Cardiac muscle cell (in vitro differentiated cells and primary cell): ENCODE measurements at regions not wholly inside any gene's neighbourhood (a gene's known extent, or its start where the extent isn't known, plus 50 kb on each side); places are given as distances from the start of the nearest gene placed in this dataset.

Source experiments
- DNase-seq, 2 donors: peaks; one replicate each; pipeline versions ENCODE4 v3.0.0 to v3.0.0-alpha.2; 2010 to 2017; ENCODE audit warnings: low read depth in 1 of 2, low spot score in 1 of 2
- H3K27ac ChIP-seq: fragments of 200-600 bp; sonication (generic); 2 replicates; pipeline ENCODE4 v1.5.1; 2016
- H3K27me3 ChIP-seq: fragments of 200-600 bp; sonication (generic); 2 replicates; pipeline ENCODE4 v1.6.0; 2016; ENCODE audit warnings: control low read depth
- H3K36me3 ChIP-seq: fragments of 200-600 bp; sonication (generic); 2 replicates; pipeline ENCODE4 v1.5.1; 2016; ENCODE audit warnings: control low read depth
- H3K4me1 ChIP-seq: fragments of 200-600 bp; sonication (generic); 2 replicates; pipeline ENCODE4 v1.8.1; 2017; ENCODE audit warnings: low read depth, mild to moderate bottlenecking, mixed run types
- H3K4me3 ChIP-seq: fragments of 200-600 bp; sonication (generic); 2 replicates; pipeline ENCODE4 v1.5.1; 2016; ENCODE audit warnings: mild to moderate bottlenecking
- H3K9me3 ChIP-seq: fragments of 200-600 bp; sonication (generic); 2 replicates; pipeline ENCODE4 v1.5.1; 2017; ENCODE audit warnings: low read depth, mild to moderate bottlenecking, control low read depth
- CTCF ChIP-seq: IDR thresholded peaks from 2 replicates; pipeline ENCODE4 v1.5.1; 2012; ENCODE audit warnings: low read depth, mild to moderate bottlenecking, low read length

- peaks cover 2% of the 10 kb centered on the region for H3K36me3 ChIP-seq
- H3K4me3 ChIP-seq, result no peak overlapping the region
- no peaks in the 10 kb centered on the region for H3K27me3 ChIP-seq
- no peaks in the 10 kb centered on the region for H3K9me3 ChIP-seq
- H3K27ac ChIP-seq, result peak overlapping the region; percentile 83
- TF ChIP-seq CTCF, result no peak
- peak; percentile 38 to 70 for DNase-seq
- peaks cover 14% of the 10 kb centered on the region for H3K4me1 ChIP-seq
Measured at GRCh38 chr12:124453419-124454351, 113.7 kb downstream of the NCOR2 start.

GRCh38 chr12:124452576-124453331 is 114.7 kb downstream of the NCOR2 start:
- H3K27ac ChIP-seq, result peak overlapping the region; percentile 83
- peaks cover 14% of the 10 kb centered on the region for H3K4me1 ChIP-seq
- DNase-seq, result no peak

GRCh38 chr12:124451637-124452243 is 115.7 kb downstream of the NCOR2 start:
- no peak for TF ChIP-seq CTCF
- H3K36me3 ChIP-seq, result peaks cover 2% of the 10 kb centered on the region
- no peak overlapping the region for H3K4me3 ChIP-seq
- DNase-seq, result no peak
- no peak overlapping the region for H3K27ac ChIP-seq
- H3K9me3 ChIP-seq, result no peaks in the 10 kb centered on the region
- no peaks in the 10 kb centered on the region for H3K27me3 ChIP-seq
- peaks cover 14% of the 10 kb centered on the region for H3K4me1 ChIP-seq

More at GRCh38 chr12:124452576-124453331, 114.7 kb downstream of the NCOR2 start:
- Histone ChIP-seq H3K4me3 (no peak overlapping the region), H3K27me3 (no peaks in the 10 kb centered on the region), H3K9me3 (no peaks in the 10 kb centered on the region), H3K36me3 (peaks cover 2% of the 10 kb centered on the region)
- no peak for TF ChIP-seq CTCF

- Histone ChIP-seq H3K9me3 (no peaks in the 10 kb centered on the region), H3K27me3 (no peaks in the 10 kb centered on the region), H3K36me3 (peaks cover 3% of the 10 kb centered on the region), H3K4me1 (peaks cover 14% of the 10 kb centered on the region), H3K4me3 (no peak overlapping the region), H3K27ac (no peak overlapping the region)
- no peak for DNase-seq
- no peak for TF ChIP-seq CTCF
Measured at GRCh38 chr12:124451016-124451415, 116.4 kb downstream of the NCOR2 start.

GRCh38 chr12:124450376-124450750 is 117.0 kb downstream of the NCOR2 start:
- no peak overlapping the region for H3K27ac ChIP-seq

More at GRCh38 chr12:124450376-124450750, 117.0 kb downstream of the NCOR2 start:
- no peaks in the 10 kb centered on the region for H3K9me3 ChIP-seq
- H3K36me3 ChIP-seq, result peaks cover 7% of the 10 kb centered on the region
- no peak for TF ChIP-seq CTCF
- H3K4me3 ChIP-seq, result no peak overlapping the region
- H3K27me3 ChIP-seq, result no peaks in the 10 kb centered on the region
- DNase-seq, result no peak
- H3K4me1 ChIP-seq, result peaks cover 14% of the 10 kb centered on the region
